K562 (cell line): ENCODE measurements at regions not wholly inside any gene's neighbourhood (a gene's known extent, or its start where the extent isn't known, plus 50 kb on each side); places are given as distances from the start of the nearest gene placed in this dataset.

Experiments used
- ATAC-seq: fragments of 200-7000 bp; cut with Tn5 transposase; 3 replicates; pipeline ENCODE4 v1.9.1; 2020; ENCODE audit warnings: moderate library complexity
- BruUV-seq: library from RNA; stranded (reverse); fragments of 400-500 nt; replicated peaks from 2 replicates; lab custom pipeline; 2021; lab: Mats Ljungman, UMichigan
- CTCF ChIA-PET: fragments of 300-600 bp; formaldehyde crosslinking; extraction: SDS; loops from one replicate; lab custom pipeline; 2021; ENCODE audit warnings: low intra/inter-chr PET ratio; lab: Yijun Ruan, JAX
- POLR2A ChIA-PET: fragments of 300-600, 350-650 bp; sonication (Branson Sonifier 250); formaldehyde crosslinking; extraction: SDS; loops from one replicate; lab custom pipeline; 2021; ENCODE audit warnings: antibody characterized with exemption, inconsistent platforms; lab: Yijun Ruan, JAX
- DNase-seq, 4 experiments: peaks; one replicate each; pipeline versions ENCODE4 v3.0.0 to v3.0.0-alpha.2; 2011 to 2018; ENCODE audit warnings: low spot score in 3 of 4, mixed read lengths in 3 of 4; ENCODE audit errors: extremely low read depth in 1 of 4
- FAIRE-seq: peaks from 2 replicates; lab custom pipeline; 2011; peaks lifted over from hg19 to GRCh38; lab: Jason Lieb, UNC
- H2AFZ ChIP-seq: 2 replicates; pipeline ENCODE4 v1.6.0; 2011; ENCODE audit warnings: low read depth, low read length, control low read depth, inconsistent platforms
- H3K27ac ChIP-seq: fragments of 200-600 bp; 3 replicates; pipeline ENCODE4 v1.8.0; 2011; ENCODE audit warnings: low read depth, mild to moderate bottlenecking, control low read depth, inconsistent platforms, low read length, moderate library complexity, mixed read lengths; ENCODE audit errors: extremely low read depth
- H3K27me3 ChIP-seq, 2 experiments: fragments of 300-600 bp in 1 of 2; 2 replicates in 1 of 2; 3 replicates in 1 of 2; pipeline versions ENCODE4 v1.6.0 to v1.8.0; 2011; ENCODE audit warnings: inconsistent platforms in 2 of 2, low read length in 2 of 2, mild to moderate bottlenecking in 1 of 2, mixed read lengths in 1 of 2, moderate library complexity in 1 of 2; ENCODE audit not compliant: control insufficient read depth in 2 of 2, insufficient read depth in 2 of 2
- H3K36me3 ChIP-seq: fragments of 300-600 bp; 3 replicates; pipeline ENCODE4 v1.8.0; 2011; ENCODE audit warnings: mild to moderate bottlenecking, low read length, inconsistent platforms; ENCODE audit not compliant: control insufficient read depth, insufficient read depth
- H3K4me1 ChIP-seq, 2 experiments: fragments of 200-600 bp in 1 of 2; replicated peaks in 1 of 2; 2 replicates in 1 of 2; 3 replicates in 1 of 2; pipeline versions ENCODE4 v1.5.1 to v1.8.0; 2011; ENCODE audit warnings: inconsistent platforms in 2 of 2, low read length in 2 of 2, mild to moderate bottlenecking in 1 of 2, mixed read lengths in 1 of 2, moderate library complexity in 1 of 2; ENCODE audit not compliant: control insufficient read depth in 2 of 2, insufficient read depth in 2 of 2
- H3K4me2 ChIP-seq: 2 replicates; pipeline ENCODE4 v1.6.1; 2011; ENCODE audit warnings: low read length, control low read depth, inconsistent platforms, mixed read lengths; ENCODE audit not compliant: insufficient read depth
- H3K4me3 ChIP-seq: fragments of 200-600 bp; sonication (generic), shearing (Covaris generic); 2 replicates; pipeline ENCODE4 v1.5.1; 2016; ENCODE audit warnings: control low read depth, inconsistent platforms
- H3K79me2 ChIP-seq: fragments of 200-600 bp; 3 replicates; pipeline ENCODE4 v1.8.0; 2011; ENCODE audit warnings: low read length, inconsistent platforms; ENCODE audit not compliant: control insufficient read depth, insufficient read depth
- H3K9ac ChIP-seq, 2 experiments: 2 replicates each; pipeline versions ENCODE4 v1.6.0 to v1.6.1; 2011; ENCODE audit warnings: low read depth in 2 of 2, low read length in 2 of 2, control low read depth in 1 of 2, inconsistent platforms in 1 of 2, mild to moderate bottlenecking in 1 of 2, mixed read lengths in 1 of 2; ENCODE audit not compliant: insufficient read depth in 1 of 2
- H3K9me1 ChIP-seq: one replicate; pipeline ENCODE4 v1.6.0; 2011; ENCODE audit warnings: inconsistent platforms, mild to moderate bottlenecking, low read length, moderate library complexity; ENCODE audit not compliant: control insufficient read depth, insufficient read depth
- H3K9me3 ChIP-seq: replicated peaks from 2 replicates; pipeline ENCODE4 v1.5.1; 2011; ENCODE audit warnings: low read depth, low read length, inconsistent platforms; ENCODE audit not compliant: control insufficient read depth, insufficient read depth
- H4K20me1 ChIP-seq: replicated peaks from 2 replicates; pipeline ENCODE4 v1.6.1; 2011; ENCODE audit warnings: low read length, inconsistent platforms, mixed read lengths; ENCODE audit not compliant: control insufficient read depth, insufficient read depth
- CHD2 ChIP-seq: IDR thresholded peaks from 2 replicates; pipeline ENCODE4 v1.6.1; 2011; ENCODE audit warnings: low read depth, low read length
- ILK ChIP-seq: fragments of 450-650 bp; IDR thresholded peaks from 2 replicates; pipeline ENCODE4 v1.6.1; 2016; ENCODE audit warnings: missing genetic modification characterization, low read depth, mild to moderate bottlenecking, missing compliant biosample characterization, moderate library complexity, borderline replicate concordance
- MIER1 ChIP-seq: fragments of 450-650 bp; IDR thresholded peaks from 2 replicates; pipeline ENCODE4 v1.6.1; 2016; ENCODE audit warnings: antibody characterized with exemption, mild to moderate bottlenecking, low read depth
- TCF7 ChIP-seq: sonication (generic); IDR thresholded peaks from 2 replicates; pipeline ENCODE4 v1.6.1; 2016; ENCODE audit warnings: antibody characterized with exemption, borderline replicate concordance
- ZEB2 ChIP-seq: fragments of 450-650 bp; IDR thresholded peaks from 2 replicates; pipeline ENCODE4 v1.6.1; 2016
- ZFP1 ChIP-seq: fragments of 450-650 bp; formaldehyde crosslinking; IDR thresholded peaks from 2 replicates; pipeline ENCODE4 v1.4.0; 2020; ENCODE audit warnings: mild to moderate bottlenecking, mixed read lengths
- ZNF780A ChIP-seq: fragments of 250-450 bp; sonication (Bioruptor Pico); IDR thresholded peaks from 2 replicates; pipeline ENCODE4 v1.5.0; 2021; ENCODE audit warnings: mild to moderate bottlenecking
- WGBS: fragments of 100-300 bp; shearing (Covaris generic); methylation state at CpG from one replicate; pipeline ENCODE4 v1.1.6; 2016; ENCODE audit warnings: low coverage, mixed read lengths; ENCODE audit not compliant: insufficient coverage; ENCODE audit errors: missing lambda C conversion rate; 5-methylcytosine and 5-hydroxymethylcytosine counted together
- in situ Hi-C: fragments of 300-500 bp; cut with MboI; formaldehyde crosslinking; loops from 4 replicates; pipeline ENCODE4 v1.15.0; 2018; ENCODE audit warnings: inconsistent platforms, mixed read lengths
- intact Hi-C: fragments of 100-400 bp; cut with micrococcal nuclease; formaldehyde crosslinking; loops from 2 replicates; pipeline ENCODE4 v1.14.2; 2022
- TF ChIP-seq, protein P1 (sequence below): fragments of 450-650 bp; IDR thresholded peaks from 2 replicates; pipeline ENCODE4 v1.7.1; 2018; ENCODE audit warnings: mild to moderate bottlenecking, low read depth; ENCODE audit not compliant: partially characterized antibody
- TF ChIP-seq, protein P2 (sequence below): fragments of 200-800 bp; sonication (Bioruptor generic); IDR thresholded peaks from 2 replicates; pipeline ENCODE4 v1.6.1; 2017; ENCODE audit warnings: missing genetic modification characterization, missing compliant biosample characterization

DNA sequence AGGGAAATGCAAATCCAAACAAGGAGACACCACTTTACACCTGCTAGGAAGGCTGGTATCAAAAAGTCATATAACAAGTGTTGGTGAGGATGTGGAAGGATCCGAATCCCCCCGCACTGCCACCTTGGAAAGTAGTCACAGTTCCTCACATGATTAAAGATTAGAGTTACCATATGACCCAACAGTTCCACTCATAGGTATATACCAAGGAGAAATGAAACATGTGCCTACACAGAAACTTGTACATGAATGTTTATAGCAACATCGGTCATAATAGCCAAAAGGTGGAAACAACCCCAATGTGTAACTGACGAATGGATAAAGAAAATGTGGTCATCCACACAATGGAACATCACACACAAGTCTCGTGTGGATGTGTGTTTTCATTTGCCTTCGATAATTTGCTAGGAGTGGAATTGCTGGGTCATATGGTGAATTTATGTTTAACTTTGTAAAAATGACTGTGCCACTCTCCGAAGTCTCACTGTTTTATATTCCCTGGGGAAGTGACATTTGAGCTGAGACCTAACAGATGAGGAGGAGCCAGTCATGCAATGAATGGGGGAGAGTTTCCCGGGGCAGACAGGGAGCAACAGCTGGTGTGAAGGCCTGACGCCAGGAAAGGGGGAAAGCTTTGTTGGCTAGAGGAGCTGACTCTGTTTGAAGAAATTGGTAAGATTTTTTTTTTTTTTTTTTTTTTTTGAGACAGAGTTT is 125.9 kb upstream of the MLN start:
- intact Hi-C loops (no loop called here), in situ Hi-C loops (no loop called here)
- ChIA-PET POLR2A (no interaction called here), CTCF (no interaction called here)
- no peak for FAIRE-seq
- no peak overlapping the region for H3K4me2 ChIP-seq
- no peak overlapping the region for H3K27ac ChIP-seq
- TF ChIP-seq ZNF780A: no peak
- no peak for TF ChIP-seq CHD2
- no peak for TF ChIP-seq MIER1
- TF ChIP-seq, protein P1, sequence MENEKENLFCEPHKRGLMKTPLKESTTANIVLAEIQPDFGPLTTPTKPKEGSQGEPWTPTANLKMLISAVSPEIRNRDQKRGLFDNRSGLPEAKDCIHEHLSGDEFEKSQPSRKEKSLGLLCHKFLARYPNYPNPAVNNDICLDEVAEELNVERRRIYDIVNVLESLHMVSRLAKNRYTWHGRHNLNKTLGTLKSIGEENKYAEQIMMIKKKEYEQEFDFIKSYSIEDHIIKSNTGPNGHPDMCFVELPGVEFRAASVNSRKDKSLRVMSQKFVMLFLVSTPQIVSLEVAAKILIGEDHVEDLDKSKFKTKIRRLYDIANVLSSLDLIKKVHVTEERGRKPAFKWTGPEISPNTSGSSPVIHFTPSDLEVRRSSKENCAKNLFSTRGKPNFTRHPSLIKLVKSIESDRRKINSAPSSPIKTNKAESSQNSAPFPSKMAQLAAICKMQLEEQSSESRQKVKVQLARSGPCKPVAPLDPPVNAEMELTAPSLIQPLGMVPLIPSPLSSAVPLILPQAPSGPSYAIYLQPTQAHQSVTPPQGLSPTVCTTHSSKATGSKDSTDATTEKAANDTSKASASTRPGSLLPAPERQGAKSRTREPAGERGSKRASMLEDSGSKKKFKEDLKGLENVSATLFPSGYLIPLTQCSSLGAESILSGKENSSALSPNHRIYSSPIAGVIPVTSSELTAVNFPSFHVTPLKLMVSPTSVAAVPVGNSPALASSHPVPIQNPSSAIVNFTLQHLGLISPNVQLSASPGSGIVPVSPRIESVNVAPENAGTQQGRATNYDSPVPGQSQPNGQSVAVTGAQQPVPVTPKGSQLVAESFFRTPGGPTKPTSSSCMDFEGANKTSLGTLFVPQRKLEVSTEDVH: no peak
- TF ChIP-seq, protein P2, sequence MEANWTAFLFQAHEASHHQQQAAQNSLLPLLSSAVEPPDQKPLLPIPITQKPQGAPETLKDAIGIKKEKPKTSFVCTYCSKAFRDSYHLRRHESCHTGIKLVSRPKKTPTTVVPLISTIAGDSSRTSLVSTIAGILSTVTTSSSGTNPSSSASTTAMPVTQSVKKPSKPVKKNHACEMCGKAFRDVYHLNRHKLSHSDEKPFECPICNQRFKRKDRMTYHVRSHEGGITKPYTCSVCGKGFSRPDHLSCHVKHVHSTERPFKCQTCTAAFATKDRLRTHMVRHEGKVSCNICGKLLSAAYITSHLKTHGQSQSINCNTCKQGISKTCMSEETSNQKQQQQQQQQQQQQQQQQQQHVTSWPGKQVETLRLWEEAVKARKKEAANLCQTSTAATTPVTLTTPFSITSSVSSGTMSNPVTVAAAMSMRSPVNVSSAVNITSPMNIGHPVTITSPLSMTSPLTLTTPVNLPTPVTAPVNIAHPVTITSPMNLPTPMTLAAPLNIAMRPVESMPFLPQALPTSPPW: no peak
- no peak for TF ChIP-seq TCF7
- no peak for TF ChIP-seq ZFP1 (CRISPR knock-in tag)
- no peak for TF ChIP-seq ZEB2
- no peak for TF ChIP-seq ILK (tag)
- peaks cover 0 to 7% of the 10 kb centered on the region in 2 experiments; a peak in 1 of 5 replicates for H3K4me1 ChIP-seq
- no peak for DNase-seq
- no peaks in the 10 kb centered on the region for H3K79me2 ChIP-seq
- no peaks in the 10 kb centered on the region for H3K9me1 ChIP-seq
- peaks cover 18 to 33% of the 10 kb centered on the region in 2 experiments; a peak in 4 of 5 replicates for H3K27me3 ChIP-seq
- 8% methylated on average over 9 of the region's 9 CpGs for WGBS
- H3K36me3 ChIP-seq: no peaks in the 10 kb centered on the region
- no peak overlapping the region for H3K4me3 ChIP-seq
- 0 out of 2 replicates have a peak, but pooled peaks cover 6% of the 10 kb centered on the region for H4K20me1 ChIP-seq
- no peak overlapping the region for H3K9ac ChIP-seq
- no peaks in the 10 kb centered on the region; the same call in 1 of the 2 replicates for H3K9me3 ChIP-seq
- H2AFZ ChIP-seq: no peak overlapping the region
- no peak for ATAC-seq
- no TSS peak for BruUV-seq
